OCI-LY7 (cell line): ENCODE measurements at regions not wholly inside any gene's neighbourhood (a gene's known extent, or its start where the extent isn't known, plus 50 kb on each side); places are given as distances from the start of the nearest gene placed in this dataset.
"Not testable (repeated sequence)": the region's sequence is repeated elsewhere in the genome, so short reads cannot be mapped to it uniquely, and the experiment has no call there.

Experiments used
- CTCF ChIP-seq: fragments of 200-600 bp; sonication (generic); conservative IDR thresholded peaks from 2 replicates; pipeline ENCODE4 v1.5.1; 2014; ENCODE audit warnings: mild to moderate bottlenecking, antibody characterized with exemption, low read length, moderate library complexity, mixed read lengths
- EZH2phosphoT487 ChIP-seq: fragments of 200-600 bp; sonication (generic); IDR thresholded peaks from 2 replicates; pipeline ENCODE4 v1.6.1; 2018; ENCODE audit warnings: low read depth, borderline replicate concordance, mild to moderate bottlenecking, mixed run types, antibody characterized with exemption, low read length, moderate library complexity, mixed read lengths

GRCh38 chr16:25561723-25562122 lies 130.0 kb upstream of the HS3ST4 start:
- TF ChIP-seq CTCF, EZH2phosphoT487: not testable (repeated sequence)
